ENCODE measurements at regions not wholly inside any gene's neighbourhood (a gene's known extent, or its start where the extent isn't known, plus 50 kb on each side); places are given as distances from the start of the nearest gene placed in this dataset.

GRCh38 chr14:85892251-85892650 is 362.3 kb downstream of the FLRT2 start:
- TF ChIP-seq EZH2 (IDR thresholded peaks at IDR 0.05; ENCODE audit: low read depth): no peak
- no peak for TF ChIP-seq CTCF (conservative IDR thresholded peaks at IDR 0.05)

GRCh38 chr14:85883966-85884365 is 354.0 kb downstream of the FLRT2 start:
- no peak overlapping the region for H2AFZ ChIP-seq
- no peak overlapping the region for H3K4me2 ChIP-seq
- H3K36me3 ChIP-seq (ENCODE audit: low read depth): no peaks in the 10 kb centered on the region
- H3K79me2 ChIP-seq (ENCODE audit: low read depth): no peaks in the 10 kb centered on the region
- H3K9me3 ChIP-seq (ENCODE audit: insufficient read depth, low read depth): no peaks in the 10 kb centered on the region
- BruUV-seq (replicated peaks): no TSS peak
- no peaks in the 10 kb centered on the region for H4K20me1 ChIP-seq (ENCODE audit: insufficient read depth)
- H3K27me3 ChIP-seq (ENCODE audit: insufficient read depth, low read depth): no peaks in the 10 kb centered on the region
- H3K9me2 ChIP-seq (ENCODE audit: insufficient read depth): no peaks in the 10 kb centered on the region
- POLR2A ChIA-PET (ENCODE audit: unreplicated experiment): no interaction called here
- no peaks in the 10 kb centered on the region for H3F3A ChIP-seq (ENCODE audit: insufficient read depth, low read depth)
- no peak for DNase-seq
- CTCF ChIA-PET: no interaction called here
- H3K27ac ChIP-seq: no peak overlapping the region
- TF ChIP-seq CTCF (conservative IDR thresholded peaks at IDR 0.05) (no peak), EZH2 (IDR thresholded peaks at IDR 0.05; ENCODE audit: low read depth) (no peak)
- intact Hi-C loops (cut with micrococcal nuclease; ENCODE audit: unreplicated experiment): no loop called here
- H3K4me3 ChIP-seq: no peak overlapping the region
- no peaks in the 10 kb centered on the region for H3K4me1 ChIP-seq (replicated peaks; ENCODE audit: insufficient read depth)

More at GRCh38 chr14:85892251-85892650, 362.3 kb downstream of the FLRT2 start:
- Histone ChIP-seq H3F3A (ENCODE audit: insufficient read depth, low read depth) (no peaks in the 10 kb centered on the region), H3K9me3 (ENCODE audit: insufficient read depth, low read depth) (no peaks in the 10 kb centered on the region), H2AFZ (no peak overlapping the region), H3K4me1 (replicated peaks; ENCODE audit: insufficient read depth) (no peaks in the 10 kb centered on the region), H3K9me2 (ENCODE audit: insufficient read depth) (no peaks in the 10 kb centered on the region), H4K20me1 (ENCODE audit: insufficient read depth) (no peaks in the 10 kb centered on the region), H3K4me3 (no peak overlapping the region), H3K4me2 (no peak overlapping the region), H3K27ac (no peak overlapping the region), H3K79me2 (ENCODE audit: low read depth) (no peaks in the 10 kb centered on the region), H3K27me3 (ENCODE audit: insufficient read depth, low read depth) (no peaks in the 10 kb centered on the region), H3K36me3 (ENCODE audit: low read depth) (no peaks in the 10 kb centered on the region)
- BruUV-seq (replicated peaks): no TSS peak
- CTCF ChIA-PET: no interaction called here
- no peak for DNase-seq
- intact Hi-C loops (cut with micrococcal nuclease; ENCODE audit: unreplicated experiment): no loop called here
- POLR2A ChIA-PET (ENCODE audit: unreplicated experiment): no interaction called here

GRCh38 chr14:85883101-85883500 is 353.2 kb downstream of the FLRT2 start:
- TF ChIP-seq CTCF (conservative IDR thresholded peaks at IDR 0.05): no peak
- no peak for TF ChIP-seq EZH2 (IDR thresholded peaks at IDR 0.05; ENCODE audit: low read depth)
- Histone ChIP-seq H2AFZ (no peak overlapping the region), H3K27ac (no peak overlapping the region), H3K9me3 (ENCODE audit: insufficient read depth, low read depth) (no peaks in the 10 kb centered on the region), H3K9me2 (ENCODE audit: insufficient read depth) (no peaks in the 10 kb centered on the region), H3K79me2 (ENCODE audit: low read depth) (no peaks in the 10 kb centered on the region), H4K20me1 (ENCODE audit: insufficient read depth) (no peaks in the 10 kb centered on the region), H3K4me2 (no peak overlapping the region), H3F3A (ENCODE audit: insufficient read depth, low read depth) (no peaks in the 10 kb centered on the region), H3K36me3 (ENCODE audit: low read depth) (no peaks in the 10 kb centered on the region), H3K4me1 (replicated peaks; ENCODE audit: insufficient read depth) (no peaks in the 10 kb centered on the region), H3K27me3 (ENCODE audit: insufficient read depth, low read depth) (no peaks in the 10 kb centered on the region), H3K4me3 (no peak overlapping the region)
- no peak for DNase-seq
- ChIA-PET POLR2A (ENCODE audit: unreplicated experiment) (no interaction called here), CTCF (no interaction called here)
- no TSS peak for BruUV-seq (replicated peaks)
- intact Hi-C loops (cut with micrococcal nuclease; ENCODE audit: unreplicated experiment): no loop called here

Measured in PC-9 (cell line).